HCT116 (cell line): ENCODE measurements at regions not wholly inside any gene's neighbourhood (a gene's known extent, or its start where the extent isn't known, plus 50 kb on each side); places are given as distances from the start of the nearest gene placed in this dataset.

ENCODE experiments used
- ATAC-seq: fragments of 200-7000 bp; cut with Tn5 transposase; 2 replicates; pipeline ENCODE4 v1.9.1; 2020; ENCODE audit warnings: mild to moderate bottlenecking, moderate library complexity
- BruUV-seq: library from RNA; stranded (reverse); fragments of 400-500 nt; replicated peaks from 2 replicates; lab custom pipeline; 2021; lab: Mats Ljungman, UMichigan
- CTCF ChIA-PET: fragments of 300-600 bp; sonication (Branson Sonifier 250); formaldehyde crosslinking; loops from one replicate; lab custom pipeline; 2021; ENCODE audit warnings: antibody characterized with exemption; lab: Charles Lee
- POLR2A ChIA-PET: fragments of 300-600, 350-600 bp; sonication (Branson Sonifier 250); formaldehyde crosslinking; loops from one replicate; lab custom pipeline; 2021; ENCODE audit warnings: antibody characterized with exemption; lab: Charles Lee
- RAD21 ChIA-PET, 2 experiments: fragments of 300-600 bp; sonication (Branson Sonifier 250); formaldehyde crosslinking; loops; one replicate each; lab custom pipeline; 2023; ENCODE audit warnings: low total read pairs in 2 of 2; ENCODE audit not compliant: uncharacterized antibody in 2 of 2, unreplicated experiment in 2 of 2, low non-redundant PET in 1 of 2; lab: Charles Lee
- DNase-seq: peaks from one replicate; pipeline ENCODE4 v3.0.0-alpha.2; 2010; ENCODE audit warnings: low read depth, low spot score
- H2AFZ ChIP-seq: fragments of 200-600 bp; shearing (Covaris generic), sonication (generic); 2 replicates; pipeline ENCODE4 v1.6.1; 2017; ENCODE audit warnings: low read depth, mixed run types, mixed read lengths, antibody characterized with exemption, low read length; ENCODE audit not compliant: poor library complexity, severe bottlenecking
- H3K27ac ChIP-seq: 2 replicates; pipeline ENCODE4 v1.5.1; 2012; ENCODE audit warnings: low read depth, low read length
- H3K27me3 ChIP-seq: fragments of 200-600 bp; sonication (generic); 2 replicates; pipeline ENCODE4 v1.6.1; 2016; ENCODE audit warnings: mixed run types, low read length, mixed read lengths; ENCODE audit not compliant: insufficient read depth
- H3K36me3 ChIP-seq, 2 experiments: fragments of 200-500 bp in 1 of 2; fragments of 200-600 bp in 1 of 2; sonication (Bioruptor generic) in 1 of 2; sonication (generic) in 1 of 2; 2 replicates each; pipeline versions ENCODE4 v1.5.1 to v1.6.1; 2014 to 2016; ENCODE audit warnings: low read length in 2 of 2, inconsistent platforms in 1 of 2, mixed read lengths in 1 of 2, mixed run types in 1 of 2; ENCODE audit not compliant: insufficient read depth in 2 of 2, control insufficient read depth in 1 of 2
- H3K4me1 ChIP-seq, 2 experiments: fragments of 200-600 bp in 1 of 2; sonication (generic) in 1 of 2; 2 replicates each; pipeline versions ENCODE4 v1.5.1 to v1.6.1; 2012 to 2017; ENCODE audit warnings: low read length in 2 of 2, inconsistent platforms in 1 of 2, mild to moderate bottlenecking in 1 of 2, mixed read lengths in 1 of 2, mixed run types in 1 of 2, moderate library complexity in 1 of 2; ENCODE audit not compliant: insufficient read depth in 2 of 2, control insufficient read depth in 1 of 2
- H3K4me2 ChIP-seq: fragments of 200-600 bp; sonication (generic); 2 replicates; pipeline ENCODE4 v1.6.1; 2017; ENCODE audit warnings: mixed run types, low read length, mixed read lengths
- H3K4me3 ChIP-seq, 2 experiments: fragments of 200-600 bp in 1 of 2; sonication (generic) in 1 of 2; replicated peaks in 1 of 2; 2 replicates each; pipeline ENCODE4 v1.5.1; 2011 to 2016; ENCODE audit warnings: low read length in 2 of 2, control low read depth in 1 of 2, low read depth in 1 of 2, mild to moderate bottlenecking in 1 of 2, mixed read lengths in 1 of 2, mixed run types in 1 of 2
- H3K79me2 ChIP-seq: fragments of 200-600 bp; sonication (generic); 2 replicates; pipeline ENCODE4 v1.6.1; 2017; ENCODE audit warnings: mild to moderate bottlenecking, mixed run types, low read length, moderate library complexity, mixed read lengths; ENCODE audit not compliant: insufficient read depth
- H3K9ac ChIP-seq: fragments of 200-600 bp; sonication (generic); 2 replicates; pipeline ENCODE4 v1.6.1; 2016; ENCODE audit warnings: low read length, mixed read lengths
- H3K9me2 ChIP-seq: fragments of 200-600 bp; sonication (generic), shearing (Covaris generic); 2 replicates; pipeline ENCODE4 v1.6.1; 2017; ENCODE audit warnings: mixed run types, mild to moderate bottlenecking, moderate library complexity; ENCODE audit not compliant: insufficient read depth
- H3K9me3 ChIP-seq, 2 experiments: fragments of 200-500 bp in 1 of 2; fragments of 200-600 bp in 1 of 2; sonication (Bioruptor generic) in 1 of 2; sonication (generic) in 1 of 2; 2 replicates each; pipeline ENCODE4 v1.6.1; 2014 to 2017; ENCODE audit warnings: low read length in 2 of 2, mixed read lengths in 2 of 2, inconsistent platforms in 1 of 2, low read depth in 1 of 2, mild to moderate bottlenecking in 1 of 2, mixed run types in 1 of 2, moderate library complexity in 1 of 2; ENCODE audit not compliant: control insufficient read depth in 1 of 2, insufficient read depth in 1 of 2
- H4K20me1 ChIP-seq: fragments of 200-600 bp; sonication (generic), shearing (Covaris generic); 2 replicates; pipeline ENCODE4 v1.6.1; 2017; ENCODE audit warnings: mixed run types, mild to moderate bottlenecking, moderate library complexity; ENCODE audit not compliant: insufficient read depth
- ATF3 ChIP-seq: IDR thresholded peaks from 2 replicates; pipeline ENCODE4 v1.6.1; 2012
- CBX3 ChIP-seq: IDR thresholded peaks from 2 replicates; pipeline ENCODE4 v1.6.1; 2012; ENCODE audit warnings: low read depth
- CTCF ChIP-seq, 3 experiments: fragments of 200-600 bp in 1 of 3; sonication (generic) in 1 of 3; IDR thresholded peaks in 2 of 3; conservative IDR thresholded peaks in 1 of 3; 2 replicates each; pipeline ENCODE4 v1.5.1; 2012 to 2017; ENCODE audit warnings: low read depth in 2 of 3, low read length in 2 of 3, antibody characterized with exemption in 1 of 3, borderline replicate concordance in 1 of 3, control low read depth in 1 of 3, mild to moderate bottlenecking in 1 of 3, mixed read lengths in 1 of 3, mixed run types in 1 of 3, moderate library complexity in 1 of 3; ENCODE audit not compliant: insufficient read depth in 1 of 3
- EGR1 ChIP-seq: IDR thresholded peaks from 2 replicates; pipeline ENCODE4 v1.6.1; 2012; ENCODE audit warnings: low read depth
- ELF1 ChIP-seq: IDR thresholded peaks from 2 replicates; pipeline ENCODE4 v1.6.1; 2012; ENCODE audit warnings: low read depth, borderline replicate concordance
- EZH2phosphoT487 ChIP-seq: fragments of 200-600 bp; IDR thresholded peaks from 2 replicates; pipeline ENCODE4 v1.6.1; 2018; ENCODE audit warnings: antibody characterized with exemption, borderline replicate concordance
- FOSL1 ChIP-seq: IDR thresholded peaks from 2 replicates; pipeline ENCODE4 v1.6.1; 2012; ENCODE audit warnings: low read depth
- JUND ChIP-seq: IDR thresholded peaks from 2 replicates; pipeline ENCODE4 v1.6.1; 2012
- POLR2A ChIP-seq: IDR thresholded peaks from 2 replicates; pipeline ENCODE4 v1.7.0; 2011; ENCODE audit warnings: borderline replicate concordance; ENCODE audit not compliant: insufficient read depth, insufficient read length; ENCODE audit errors: extremely low read depth
- SRF ChIP-seq: IDR thresholded peaks from 2 replicates; pipeline ENCODE4 v1.6.1; 2012; ENCODE audit warnings: low read depth
- YY1 ChIP-seq: IDR thresholded peaks from 2 replicates; pipeline ENCODE4 v1.6.1; 2011; ENCODE audit warnings: low read length, low read depth, moderate library complexity, mild to moderate bottlenecking; ENCODE audit not compliant: insufficient replicate concordance; ENCODE audit errors: extremely low read depth
- ZFX ChIP-seq: fragments of 450-650 bp; IDR thresholded peaks from 2 replicates; pipeline ENCODE4 v1.6.1; 2017
- intact Hi-C: fragments of 100-400 bp; cut with micrococcal nuclease; formaldehyde crosslinking; loops from 2 replicates; pipeline ENCODE4 v1.10.0; 2022
- TF ChIP-seq, protein P1 (sequence below): IDR thresholded peaks from 2 replicates; pipeline ENCODE4 v1.6.1; 2011; ENCODE audit warnings: mild to moderate bottlenecking, low read length, moderate library complexity; ENCODE audit not compliant: insufficient replicate concordance; ENCODE audit errors: extremely low read depth
- TF ChIP-seq, protein P2 (sequence below): IDR thresholded peaks from 2 replicates; pipeline ENCODE4 v1.6.1; 2012
- TF ChIP-seq, protein P3 (sequence below): IDR thresholded peaks from 2 replicates; pipeline ENCODE4 v1.6.1; 2012; ENCODE audit warnings: low read depth

DNA sequence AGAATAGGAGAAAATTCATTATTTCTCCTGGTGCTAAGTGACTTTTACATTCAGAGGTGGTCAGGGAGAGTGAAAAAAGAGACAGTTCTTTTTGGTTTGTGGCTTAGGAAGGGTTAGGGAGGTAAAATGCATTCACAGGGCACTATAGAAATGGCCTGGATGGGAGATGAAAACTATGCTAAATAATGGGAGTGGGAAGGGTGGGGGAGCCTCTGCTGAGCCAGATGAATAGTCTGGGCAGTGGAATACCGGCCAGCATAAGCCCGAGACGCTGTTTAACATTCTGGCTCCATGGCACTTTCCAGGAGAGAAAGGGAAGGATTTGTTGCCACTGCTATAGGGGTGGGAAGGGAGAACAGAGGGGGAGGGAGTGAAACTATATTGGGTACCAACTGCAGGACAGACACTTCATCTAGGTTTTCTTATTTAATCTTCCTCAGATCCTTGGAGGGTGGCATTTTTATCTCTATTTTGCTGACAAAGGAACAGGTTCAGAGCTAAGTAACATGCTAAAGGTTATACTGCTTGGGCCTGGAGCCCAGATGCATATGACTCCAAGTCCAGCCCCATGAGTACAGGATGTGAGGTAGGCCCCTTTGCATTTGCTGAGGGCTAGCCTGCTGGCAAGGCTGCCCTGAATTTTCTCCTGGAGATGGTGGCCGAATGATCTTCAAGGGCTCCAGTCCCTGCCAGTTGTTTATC is 372.4 kb downstream of the CCSER2 start:
- RAD21 ChIA-PET: no interaction called here
- peaks cover 56% of the 10 kb centered on the region for H3K27me3 ChIP-seq
- H3K4me3 ChIP-seq: no peak overlapping the region
- CTCF ChIA-PET: no interaction called here
- no peak overlapping the region for H2AFZ ChIP-seq
- no peaks in the 10 kb centered on the region for H3K36me3 ChIP-seq
- no peaks in the 10 kb centered on the region for H3K4me1 ChIP-seq
- no TSS peak for BruUV-seq
- no peak for ATAC-seq
- no peak overlapping the region for H3K27ac ChIP-seq
- no peaks in the 10 kb centered on the region for H4K20me1 ChIP-seq
- no peaks in the 10 kb centered on the region for H3K79me2 ChIP-seq
- no peaks in the 10 kb centered on the region for H3K9me2 ChIP-seq
- H3K4me2 ChIP-seq: no peak overlapping the region
- intact Hi-C loops: no loop called here
- H3K9me3 ChIP-seq: no peaks in the 10 kb centered on the region
- H3K9ac ChIP-seq: no peak overlapping the region
- no peak for TF ChIP-seq EGR1
- TF ChIP-seq, protein P1, sequence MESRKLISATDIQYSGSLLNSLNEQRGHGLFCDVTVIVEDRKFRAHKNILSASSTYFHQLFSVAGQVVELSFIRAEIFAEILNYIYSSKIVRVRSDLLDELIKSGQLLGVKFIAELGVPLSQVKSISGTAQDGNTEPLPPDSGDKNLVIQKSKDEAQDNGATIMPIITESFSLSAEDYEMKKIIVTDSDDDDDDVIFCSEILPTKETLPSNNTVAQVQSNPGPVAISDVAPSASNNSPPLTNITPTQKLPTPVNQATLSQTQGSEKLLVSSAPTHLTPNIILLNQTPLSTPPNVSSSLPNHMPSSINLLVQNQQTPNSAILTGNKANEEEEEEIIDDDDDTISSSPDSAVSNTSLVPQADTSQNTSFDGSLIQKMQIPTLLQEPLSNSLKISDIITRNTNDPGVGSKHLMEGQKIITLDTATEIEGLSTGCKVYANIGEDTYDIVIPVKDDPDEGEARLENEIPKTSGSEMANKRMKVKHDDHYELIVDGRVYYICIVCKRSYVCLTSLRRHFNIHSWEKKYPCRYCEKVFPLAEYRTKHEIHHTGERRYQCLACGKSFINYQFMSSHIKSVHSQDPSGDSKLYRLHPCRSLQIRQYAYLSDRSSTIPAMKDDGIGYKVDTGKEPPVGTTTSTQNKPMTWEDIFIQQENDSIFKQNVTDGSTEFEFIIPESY: no peak
- no peak for TF ChIP-seq ELF1
- TF ChIP-seq CTCF (IDR thresholded peaks at IDR 0.05 in 2 of 3, conservative IDR thresholded peaks at IDR 0.05 in 1 of 3; ENCODE audit: borderline replicate concordance in 1 of 3, insufficient read depth in 1 of 3, low read depth in 2 of 3, low read length in 2 of 3): no peak
- no peak for TF ChIP-seq ZFX
- no peak for TF ChIP-seq FOSL1
- TF ChIP-seq ATF3: no peak
- no peak for TF ChIP-seq SRF
- no peak for TF ChIP-seq YY1
- TF ChIP-seq, protein P2, sequence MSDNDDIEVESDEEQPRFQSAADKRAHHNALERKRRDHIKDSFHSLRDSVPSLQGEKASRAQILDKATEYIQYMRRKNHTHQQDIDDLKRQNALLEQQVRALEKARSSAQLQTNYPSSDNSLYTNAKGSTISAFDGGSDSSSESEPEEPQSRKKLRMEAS: no peak
- TF ChIP-seq POLR2A: no peak
- no peak for TF ChIP-seq CBX3
- TF ChIP-seq EZH2phosphoT487: no peak
- TF ChIP-seq, protein P3, sequence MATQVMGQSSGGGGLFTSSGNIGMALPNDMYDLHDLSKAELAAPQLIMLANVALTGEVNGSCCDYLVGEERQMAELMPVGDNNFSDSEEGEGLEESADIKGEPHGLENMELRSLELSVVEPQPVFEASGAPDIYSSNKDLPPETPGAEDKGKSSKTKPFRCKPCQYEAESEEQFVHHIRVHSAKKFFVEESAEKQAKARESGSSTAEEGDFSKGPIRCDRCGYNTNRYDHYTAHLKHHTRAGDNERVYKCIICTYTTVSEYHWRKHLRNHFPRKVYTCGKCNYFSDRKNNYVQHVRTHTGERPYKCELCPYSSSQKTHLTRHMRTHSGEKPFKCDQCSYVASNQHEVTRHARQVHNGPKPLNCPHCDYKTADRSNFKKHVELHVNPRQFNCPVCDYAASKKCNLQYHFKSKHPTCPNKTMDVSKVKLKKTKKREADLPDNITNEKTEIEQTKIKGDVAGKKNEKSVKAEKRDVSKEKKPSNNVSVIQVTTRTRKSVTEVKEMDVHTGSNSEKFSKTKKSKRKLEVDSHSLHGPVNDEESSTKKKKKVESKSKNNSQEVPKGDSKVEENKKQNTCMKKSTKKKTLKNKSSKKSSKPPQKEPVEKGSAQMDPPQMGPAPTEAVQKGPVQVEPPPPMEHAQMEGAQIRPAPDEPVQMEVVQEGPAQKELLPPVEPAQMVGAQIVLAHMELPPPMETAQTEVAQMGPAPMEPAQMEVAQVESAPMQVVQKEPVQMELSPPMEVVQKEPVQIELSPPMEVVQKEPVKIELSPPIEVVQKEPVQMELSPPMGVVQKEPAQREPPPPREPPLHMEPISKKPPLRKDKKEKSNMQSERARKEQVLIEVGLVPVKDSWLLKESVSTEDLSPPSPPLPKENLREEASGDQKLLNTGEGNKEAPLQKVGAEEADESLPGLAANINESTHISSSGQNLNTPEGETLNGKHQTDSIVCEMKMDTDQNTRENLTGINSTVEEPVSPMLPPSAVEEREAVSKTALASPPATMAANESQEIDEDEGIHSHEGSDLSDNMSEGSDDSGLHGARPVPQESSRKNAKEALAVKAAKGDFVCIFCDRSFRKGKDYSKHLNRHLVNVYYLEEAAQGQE: no peak
- no peak for TF ChIP-seq JUND
- TF ChIP-seq, all 23 proteins: peak for 0
- POLR2A ChIA-PET: no interaction called here
- no peak for DNase-seq
